AG04450 (cell line): ENCODE measurements at regions not wholly inside any gene's neighbourhood (a gene's known extent, or its start where the extent isn't known, plus 50 kb on each side); places are given as distances from the start of the nearest gene placed in this dataset.

ENCODE experiments used
- CTCF ChIA-PET: fragments of 300-600, 350-600 bp; formaldehyde crosslinking; extraction: SDS; loops from one replicate; lab custom pipeline; 2022; ENCODE audit warnings: antibody characterized with exemption, inconsistent platforms; lab: Charles Lee
- POLR2A ChIA-PET: fragments of 350-600 bp; formaldehyde crosslinking; extraction: SDS; loops from one replicate; lab custom pipeline; 2021; ENCODE audit warnings: antibody characterized with exemption, inconsistent platforms; lab: Yijun Ruan, JAX
- DNase-seq: peaks from one replicate; pipeline ENCODE4 v3.0.0-alpha.2; 2011; ENCODE audit warnings: low read depth, low spot score
- H3K27ac ChIP-seq: one replicate; pipeline ENCODE4 v1.5.1; 2012; ENCODE audit warnings: low read depth, low read length, control low read depth
- H3K27me3 ChIP-seq: one replicate; pipeline ENCODE4 v1.6.0; 2012; ENCODE audit warnings: low read length; ENCODE audit not compliant: control insufficient read depth, insufficient read depth
- H3K4me3 ChIP-seq: 2 replicates; pipeline ENCODE4 v1.5.1; 2011; ENCODE audit warnings: mild to moderate bottlenecking, low read depth, low read length, control low read depth
- H3K9me3 ChIP-seq: 2 replicates; pipeline ENCODE4 v1.5.1; 2012; ENCODE audit warnings: low read length; ENCODE audit not compliant: control insufficient read depth, insufficient read depth
- CTCF ChIP-seq: IDR thresholded peaks from 2 replicates; pipeline ENCODE4 v1.5.1; 2011; ENCODE audit warnings: low read depth, low read length, control low read depth, inconsistent platforms

- H3K4me3 ChIP-seq = no peak overlapping the region
- no peaks in the 10 kb centered on the region for H3K9me3 ChIP-seq
- ChIA-PET POLR2A (no interaction called here), CTCF (no interaction called here)
- no peak for DNase-seq
- H3K27ac ChIP-seq = no peak overlapping the region
- H3K27me3 ChIP-seq = no peaks in the 10 kb centered on the region
- no peak for TF ChIP-seq CTCF
Observed at GRCh38 chr20:20780127-20780824, 67.8 kb upstream of the RALGAPA2 start.

- no peaks in the 10 kb centered on the region for H3K27me3 ChIP-seq
- ChIA-PET POLR2A (no interaction called here), CTCF (interaction anchor here (0.6 to 0.7 kb wide), 3 partner anchors 70 to 190 kb away, joined by 3 to 5 read pairs (median 4); no protein-coding TSS in a partner anchor)
- H3K9me3 ChIP-seq = no peaks in the 10 kb centered on the region
- TF ChIP-seq CTCF = no peak
- H3K4me3 ChIP-seq = no peak overlapping the region
- H3K27ac ChIP-seq = no peak overlapping the region
- DNase-seq = no peak
Observed at GRCh38 chr20:20778676-20779075, 66.2 kb upstream of the RALGAPA2 start.

- CTCF ChIA-PET = no interaction called here
Observed at GRCh38 chr20:20772497-20773085, 60.1 kb upstream of the RALGAPA2 start.

GRCh38 chr20:20768202-20768815, 55.9 kb upstream of the RALGAPA2 start:
- ChIA-PET CTCF (no interaction called here), POLR2A (no interaction called here)
- Histone ChIP-seq H3K9me3 (peaks cover 10% of the 10 kb centered on the region), H3K27ac (no peak overlapping the region), H3K4me3 (no peak overlapping the region), H3K27me3 (peaks cover 2% of the 10 kb centered on the region)
- no peak for TF ChIP-seq CTCF
- no peak for DNase-seq

More at GRCh38 chr20:20772497-20773085, 60.1 kb upstream of the RALGAPA2 start:
- H3K27me3 ChIP-seq = peaks cover 2% of the 10 kb centered on the region
- H3K9me3 ChIP-seq = peaks cover 10% of the 10 kb centered on the region
- no peak for DNase-seq
- no peak overlapping the region for H3K27ac ChIP-seq
- no peak for TF ChIP-seq CTCF
- POLR2A ChIA-PET = no interaction called here
- no peak overlapping the region for H3K4me3 ChIP-seq
